ENCODE measurements at regions not wholly inside any gene's neighbourhood (a gene's known extent, or its start where the extent isn't known, plus 50 kb on each side); places are given as distances from the start of the nearest gene placed in this dataset.

- H3K9me3 ChIP-seq = no peaks in the 10 kb centered on the region
- DNase-seq (peak in 1 of 4 donors; percentile 77), ATAC-seq (no peak)
- no peak overlapping the region for H3K4me3 ChIP-seq
- no peak for TF ChIP-seq CTCF (IDR thresholded peaks at IDR 0.05)
- peaks cover 0 to 4% of the 10 kb centered on the region in 2 donors for H3K27me3 ChIP-seq
- H3K27ac ChIP-seq = no peak overlapping the region
- no peaks in the 10 kb centered on the region for H3K4me1 ChIP-seq
- intact Hi-C loops (cut with DNase I) = no loop called here
- no peaks in the 10 kb centered on the region for H3K36me3 ChIP-seq
These were observed 1236.2 kb downstream of the BRD1 start for GRCh38 chr22:48591286-48592065.

GRCh38 chr22:48589901-48590300 is 1237.8 kb downstream of the BRD1 start:
- H3K27me3 ChIP-seq = peaks cover 0 to 4% of the 10 kb centered on the region in 2 donors
- H3K4me3 ChIP-seq = no peak overlapping the region
- no peak for TF ChIP-seq CTCF (IDR thresholded peaks at IDR 0.05)
- H3K36me3 ChIP-seq = no peaks in the 10 kb centered on the region
- H3K9me3 ChIP-seq = no peaks in the 10 kb centered on the region
- H3K27ac ChIP-seq = no peak overlapping the region
- DNase-seq (peak in 1 of 4 donors; percentile 73), ATAC-seq (no peak)
- intact Hi-C loops (cut with DNase I) = no loop called here
- no peaks in the 10 kb centered on the region for H3K4me1 ChIP-seq

DNA sequence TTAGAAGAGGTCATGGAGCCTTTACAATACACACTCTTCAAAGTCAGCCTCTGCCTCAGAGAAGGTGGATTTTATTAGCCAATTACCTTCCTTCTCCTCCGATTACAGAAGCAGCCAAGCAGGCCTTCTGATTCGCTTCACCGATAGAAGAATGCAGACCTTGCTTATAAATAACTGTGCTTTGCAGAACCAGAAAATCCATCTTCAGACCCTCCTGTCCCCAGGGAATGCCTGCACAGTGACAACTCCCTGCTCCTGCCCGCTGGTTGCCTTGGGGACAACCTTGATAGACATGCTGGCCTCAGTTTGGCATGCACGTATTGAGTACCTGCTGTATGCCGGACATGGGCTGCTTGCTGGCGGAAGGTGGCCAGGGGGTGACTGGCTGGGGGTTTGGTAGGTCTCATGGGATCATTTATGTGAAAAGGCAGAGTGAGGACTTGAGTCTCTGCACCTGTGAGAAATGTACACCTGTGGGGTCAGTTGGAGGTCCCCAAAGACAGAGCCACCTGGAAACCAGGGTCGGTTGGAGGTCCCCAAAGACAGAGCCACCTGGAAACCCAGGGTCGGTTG is 1238.7 kb downstream of the BRD1 start:
- Histone ChIP-seq H3K4me3 (no peak overlapping the region), H3K4me1 (no peaks in the 10 kb centered on the region), H3K9me3 (no peaks in the 10 kb centered on the region), H3K36me3 (no peaks in the 10 kb centered on the region), H3K27me3 (peaks cover 0 to 4% of the 10 kb centered on the region in 2 donors), H3K27ac (no peak overlapping the region)
- ATAC-seq (no peak), DNase-seq (peak in 1 of 4 donors; percentile 31)
- intact Hi-C loops (cut with DNase I) = no loop called here
- TF ChIP-seq CTCF (IDR thresholded peaks at IDR 0.05) = no peak

GRCh38 chr22:48588151-48588877 is 1239.4 kb downstream of the BRD1 start:
- peaks cover 0 to 4% of the 10 kb centered on the region in 2 donors for H3K27me3 ChIP-seq
- H3K36me3 ChIP-seq = no peaks in the 10 kb centered on the region
- no peak for TF ChIP-seq CTCF (IDR thresholded peaks at IDR 0.05)
- DNase-seq = peak in 1 of 4 donors; percentile 61
- no peaks in the 10 kb centered on the region for H3K4me1 ChIP-seq
- intact Hi-C loops (cut with DNase I) = no loop called here
- no peak overlapping the region for H3K27ac ChIP-seq
- no peaks in the 10 kb centered on the region for H3K9me3 ChIP-seq
- H3K4me3 ChIP-seq = no peak overlapping the region
- ATAC-seq = no peak

Data from left lung (tissue), 4 donors.